ENCODE measurements at regions not wholly inside any gene's neighbourhood (a gene's known extent, or its start where the extent isn't known, plus 50 kb on each side); places are given as distances from the start of the nearest gene placed in this dataset.

DNA sequence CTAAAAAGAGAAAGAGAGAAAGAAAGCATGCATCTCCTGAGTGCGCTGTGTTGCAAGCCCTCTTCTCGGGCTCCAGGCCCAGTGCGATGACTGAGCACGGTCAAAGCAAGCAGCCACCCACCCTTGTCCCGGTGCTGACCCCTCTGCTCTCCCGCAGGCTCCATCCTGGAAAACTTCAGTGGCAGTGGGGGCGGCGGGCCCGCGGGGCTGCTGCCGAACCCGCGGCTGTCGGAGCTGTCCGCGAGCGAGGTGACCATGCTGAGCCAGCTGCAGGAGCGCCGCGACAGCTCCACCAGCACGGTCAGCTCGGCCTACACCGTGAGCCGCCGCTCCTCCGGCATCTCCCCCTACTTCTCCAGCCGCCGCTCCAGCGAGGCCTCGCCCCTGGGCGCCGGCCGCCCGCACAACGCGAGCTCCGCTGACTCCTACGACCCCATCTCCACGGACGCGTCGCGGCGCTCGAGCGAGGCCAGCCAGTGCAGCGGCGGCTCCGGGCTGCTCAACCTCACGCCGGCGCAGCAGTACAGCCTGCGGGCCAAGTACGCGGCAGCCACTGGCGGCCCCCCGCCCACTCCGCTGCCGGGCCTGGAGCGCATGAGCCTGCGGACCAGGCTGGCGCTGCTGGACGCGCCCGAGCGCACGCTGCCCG, 252.5 kb downstream of the GLI2 start:
- H3K4me3 Mint-ChIP-seq: no peak overlapping the region
- no peaks in the 10 kb centered on the region for H3K36me3 Mint-ChIP-seq
- H3K9me3 Mint-ChIP-seq (ENCODE audit: low read depth): no peaks in the 10 kb centered on the region
- H3K4me1 Mint-ChIP-seq (ENCODE audit: low read depth): no peaks in the 10 kb centered on the region
- no peaks in the 10 kb centered on the region for H3K27me3 Mint-ChIP-seq
- no peak overlapping the region for H3K27ac Mint-ChIP-seq

DNA sequence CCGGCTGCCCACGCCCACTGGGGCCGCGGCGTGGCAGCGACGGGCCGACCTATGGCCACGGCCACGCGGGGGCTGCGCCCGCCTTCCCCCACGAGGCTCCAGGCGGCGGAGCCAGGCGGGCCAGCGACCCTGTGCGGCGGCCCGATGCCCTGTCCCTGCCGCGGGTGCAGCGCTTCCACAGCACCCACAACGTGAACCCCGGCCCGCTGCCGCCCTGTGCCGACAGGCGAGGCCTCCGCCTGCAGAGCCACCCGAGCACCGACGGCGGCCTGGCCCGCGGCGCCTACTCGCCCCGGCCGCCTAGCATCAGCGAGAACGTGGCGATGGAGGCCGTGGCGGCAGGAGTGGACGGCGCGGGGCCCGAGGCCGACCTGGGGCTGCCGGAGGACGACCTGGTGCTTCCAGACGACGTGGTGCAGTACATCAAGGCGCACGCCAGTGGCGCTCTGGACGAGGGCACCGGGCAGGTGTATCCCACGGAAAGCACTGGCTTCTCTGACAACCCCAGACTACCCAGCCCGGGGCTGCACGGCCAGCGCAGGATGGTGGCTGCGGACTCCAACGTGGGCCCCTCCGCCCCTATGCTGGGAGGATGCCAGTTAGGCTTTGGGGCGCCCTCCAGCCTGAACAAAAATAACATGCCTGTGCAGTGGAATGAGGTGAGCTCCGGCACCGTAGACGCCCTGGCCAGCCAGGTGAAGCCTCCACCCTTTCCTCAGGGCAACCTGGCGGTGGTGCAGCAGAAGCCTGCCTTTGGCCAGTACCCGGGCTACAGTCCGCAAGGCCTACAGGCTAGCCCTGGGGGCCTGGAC, 253.2 kb downstream of the GLI2 start:
- H3K27me3 Mint-ChIP-seq: no peaks in the 10 kb centered on the region

DNA sequence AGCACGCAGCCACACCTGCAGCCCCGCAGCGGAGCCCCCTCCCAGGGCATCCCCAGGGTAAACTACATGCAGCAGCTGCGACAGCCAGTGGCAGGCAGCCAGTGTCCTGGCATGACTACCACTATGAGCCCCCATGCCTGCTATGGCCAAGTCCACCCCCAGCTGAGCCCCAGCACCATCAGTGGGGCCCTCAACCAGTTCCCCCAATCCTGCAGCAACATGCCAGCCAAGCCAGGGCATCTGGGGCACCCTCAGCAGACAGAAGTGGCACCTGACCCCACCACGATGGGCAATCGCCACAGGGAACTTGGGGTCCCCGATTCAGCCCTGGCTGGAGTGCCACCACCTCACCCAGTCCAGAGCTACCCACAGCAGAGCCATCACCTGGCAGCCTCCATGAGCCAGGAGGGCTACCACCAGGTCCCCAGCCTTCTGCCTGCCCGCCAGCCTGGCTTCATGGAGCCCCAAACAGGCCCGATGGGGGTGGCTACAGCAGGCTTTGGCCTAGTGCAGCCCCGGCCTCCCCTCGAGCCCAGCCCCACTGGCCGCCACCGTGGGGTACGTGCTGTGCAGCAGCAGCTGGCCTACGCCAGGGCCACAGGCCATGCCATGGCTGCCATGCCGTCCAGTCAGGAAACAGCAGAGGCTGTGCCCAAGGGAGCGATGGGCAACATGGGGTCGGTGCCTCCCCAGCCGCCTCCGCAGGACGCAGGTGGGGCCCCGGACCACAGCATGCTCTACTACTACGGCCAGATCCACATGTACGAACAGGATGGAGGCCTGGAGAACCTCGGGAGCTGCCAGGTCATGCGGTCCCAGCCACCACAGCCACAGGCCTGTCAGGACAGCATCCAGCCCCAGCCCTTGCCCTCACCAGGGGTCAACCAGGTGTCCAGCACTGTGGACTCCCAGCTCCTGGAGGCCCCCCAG, 254.1 kb downstream of the GLI2 start:
- Mint-ChIP-seq H3K27me3 (no peaks in the 10 kb centered on the region), H3K4me3 (no peak overlapping the region), H3K4me1 (ENCODE audit: low read depth) (no peaks in the 10 kb centered on the region), H3K27ac (no peak overlapping the region), H3K36me3 (no peaks in the 10 kb centered on the region), H3K9me3 (ENCODE audit: low read depth) (no peaks in the 10 kb centered on the region)

More for the DNA sequence above, 253.2 kb downstream of the GLI2 start:
- H3K9me3 Mint-ChIP-seq (ENCODE audit: low read depth): no peaks in the 10 kb centered on the region
- H3K36me3 Mint-ChIP-seq: no peaks in the 10 kb centered on the region
- H3K4me3 Mint-ChIP-seq: no peak overlapping the region
- H3K4me1 Mint-ChIP-seq (ENCODE audit: low read depth): no peaks in the 10 kb centered on the region
- no peak overlapping the region for H3K27ac Mint-ChIP-seq

- H3K27ac Mint-ChIP-seq: no peak overlapping the region
- H3K4me3 Mint-ChIP-seq: no peak overlapping the region
- no peaks in the 10 kb centered on the region for H3K27me3 Mint-ChIP-seq
- no peaks in the 10 kb centered on the region for H3K36me3 Mint-ChIP-seq
- H3K4me1 Mint-ChIP-seq (ENCODE audit: low read depth): no peaks in the 10 kb centered on the region
- no peaks in the 10 kb centered on the region for H3K9me3 Mint-ChIP-seq (ENCODE audit: low read depth)
These were observed 254.8 kb downstream of the GLI2 start for GRCh38 chr2:120990451-120990871.

DNA sequence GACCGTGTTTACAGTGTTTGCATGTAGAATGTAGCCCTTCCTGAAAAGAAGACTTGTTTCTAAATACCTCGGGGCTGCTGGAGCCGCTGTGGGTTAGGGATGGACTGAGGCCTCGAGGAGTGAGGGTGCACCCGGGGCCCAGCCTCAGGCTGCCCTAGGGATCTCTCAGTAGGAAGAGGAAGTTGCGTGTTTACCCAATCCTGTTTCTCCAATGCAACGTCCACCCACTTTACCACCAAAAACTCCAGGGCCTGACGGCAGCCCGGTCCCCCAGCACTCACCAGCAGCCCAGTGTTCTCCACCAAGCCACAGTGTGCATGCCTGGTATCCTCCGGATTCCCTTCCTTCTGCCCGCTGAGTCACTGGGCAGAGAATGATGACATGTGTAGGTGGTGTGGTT, 255.8 kb downstream of the GLI2 start:
- Mint-ChIP-seq H3K9me3 (ENCODE audit: low read depth) (no peaks in the 10 kb centered on the region), H3K27me3 (no peaks in the 10 kb centered on the region), H3K27ac (no peak overlapping the region), H3K36me3 (no peaks in the 10 kb centered on the region), H3K4me1 (ENCODE audit: low read depth) (no peaks in the 10 kb centered on the region), H3K4me3 (no peak overlapping the region)

- Mint-ChIP-seq H3K27me3 (no peaks in the 10 kb centered on the region), H3K4me3 (no peak overlapping the region), H3K36me3 (no peaks in the 10 kb centered on the region), H3K27ac (no peak overlapping the region), H3K9me3 (ENCODE audit: low read depth) (no peaks in the 10 kb centered on the region), H3K4me1 (ENCODE audit: low read depth) (no peaks in the 10 kb centered on the region)
These were observed 257.3 kb downstream of the GLI2 start for GRCh38 chr2:120992791-120993555.

GRCh38 chr2:120993661-120994060, 258.0 kb downstream of the GLI2 start:
- Mint-ChIP-seq H3K9me3 (ENCODE audit: low read depth) (no peaks in the 10 kb centered on the region), H3K27me3 (no peaks in the 10 kb centered on the region), H3K27ac (no peak overlapping the region), H3K4me3 (no peak overlapping the region), H3K4me1 (ENCODE audit: low read depth) (no peaks in the 10 kb centered on the region), H3K36me3 (no peaks in the 10 kb centered on the region)

DNA sequence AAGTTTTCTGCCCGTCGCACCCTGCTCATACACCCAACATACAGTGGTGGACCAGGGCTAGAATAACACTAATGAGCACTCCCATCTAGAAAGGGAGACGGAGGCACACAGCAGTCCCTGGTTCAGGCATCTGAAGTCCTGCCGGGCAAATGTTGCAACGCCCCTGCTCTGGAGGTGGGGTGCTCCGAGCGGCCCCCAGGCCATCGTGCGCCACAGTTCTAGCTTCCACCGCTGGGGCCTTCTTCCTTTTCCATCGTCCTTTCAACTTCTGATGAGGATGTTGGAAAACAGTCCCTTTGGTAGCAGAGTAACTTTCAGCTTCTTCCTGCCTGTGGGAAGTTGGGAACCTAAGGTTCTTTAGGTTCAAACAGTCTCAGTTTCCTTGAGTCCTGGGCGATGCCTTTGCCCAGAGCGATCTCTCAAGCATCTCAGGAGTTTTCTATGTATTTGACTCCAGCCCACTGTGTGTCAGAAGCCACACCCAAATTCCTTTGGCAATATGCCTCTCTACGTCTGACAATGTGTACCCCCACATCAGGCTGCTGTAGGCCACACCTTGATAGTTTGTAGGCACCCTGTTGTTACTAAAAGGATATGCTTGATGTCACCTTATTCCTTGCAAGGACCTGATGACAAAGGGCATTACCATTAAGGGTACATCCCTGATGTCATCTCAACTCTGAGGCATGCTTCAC, 258.8 kb downstream of the GLI2 start:
- no peaks in the 10 kb centered on the region for H3K9me3 Mint-ChIP-seq (ENCODE audit: low read depth)
- H3K27ac Mint-ChIP-seq: no peak overlapping the region
- H3K36me3 Mint-ChIP-seq: no peaks in the 10 kb centered on the region
- no peak overlapping the region for H3K4me3 Mint-ChIP-seq
- H3K4me1 Mint-ChIP-seq (ENCODE audit: low read depth): no peaks in the 10 kb centered on the region
- no peaks in the 10 kb centered on the region for H3K27me3 Mint-ChIP-seq

DNA sequence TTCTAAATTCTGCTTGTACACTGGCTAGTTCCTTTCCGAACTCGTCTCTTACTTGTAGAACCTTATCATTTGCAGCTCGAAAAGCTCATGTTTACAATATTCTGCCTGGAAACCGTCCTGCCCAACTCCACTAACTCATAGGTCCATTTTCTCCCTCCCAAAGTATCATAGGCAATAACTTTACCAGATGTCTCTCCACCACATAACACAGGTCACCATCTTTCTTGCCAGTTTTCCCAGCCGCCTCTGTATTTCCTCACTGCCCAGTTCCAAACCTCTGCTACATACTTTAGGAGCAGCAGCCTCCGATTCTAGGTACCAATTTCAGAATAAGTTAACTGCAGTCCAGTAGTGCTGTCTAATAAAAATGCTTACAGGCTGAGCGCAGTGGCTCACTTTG, 259.5 kb downstream of the GLI2 start:
- Mint-ChIP-seq H3K36me3 (no peaks in the 10 kb centered on the region), H3K9me3 (ENCODE audit: low read depth) (no peaks in the 10 kb centered on the region), H3K27me3 (no peaks in the 10 kb centered on the region), H3K4me3 (no peak overlapping the region), H3K4me1 (ENCODE audit: low read depth) (no peaks in the 10 kb centered on the region), H3K27ac (no peak overlapping the region)

DNA sequence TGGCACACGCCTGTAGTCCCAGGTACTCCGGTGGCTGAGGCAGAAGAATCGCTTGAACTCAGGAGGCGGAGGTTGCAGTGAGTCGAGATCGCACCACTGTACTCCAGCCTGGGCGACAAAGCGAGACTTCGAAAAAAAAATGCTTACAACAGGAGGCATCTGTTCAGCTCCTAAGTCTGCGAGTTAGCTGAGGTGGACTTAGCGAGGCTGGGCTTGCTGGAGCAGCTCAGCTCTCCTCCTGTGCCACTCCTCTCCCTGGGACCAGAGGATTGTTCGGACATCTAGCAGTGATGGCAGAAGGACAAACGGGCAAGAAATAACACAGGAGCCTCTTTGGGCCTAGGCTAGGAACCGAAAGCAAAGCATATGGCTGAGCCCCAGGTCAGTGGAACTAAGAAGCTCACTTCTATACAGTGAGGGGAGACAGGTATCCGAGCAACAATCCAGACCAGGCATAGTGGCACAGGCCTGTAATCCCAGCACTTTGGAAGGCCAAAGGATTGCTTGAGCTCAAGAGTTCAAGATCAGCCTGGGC, 260.1 kb downstream of the GLI2 start:
- H3K4me1 Mint-ChIP-seq (ENCODE audit: low read depth): no peaks in the 10 kb centered on the region
- no peak overlapping the region for H3K27ac Mint-ChIP-seq
- no peaks in the 10 kb centered on the region for H3K27me3 Mint-ChIP-seq
- H3K4me3 Mint-ChIP-seq: no peak overlapping the region
- no peaks in the 10 kb centered on the region for H3K9me3 Mint-ChIP-seq (ENCODE audit: low read depth)
- no peaks in the 10 kb centered on the region for H3K36me3 Mint-ChIP-seq

DNA sequence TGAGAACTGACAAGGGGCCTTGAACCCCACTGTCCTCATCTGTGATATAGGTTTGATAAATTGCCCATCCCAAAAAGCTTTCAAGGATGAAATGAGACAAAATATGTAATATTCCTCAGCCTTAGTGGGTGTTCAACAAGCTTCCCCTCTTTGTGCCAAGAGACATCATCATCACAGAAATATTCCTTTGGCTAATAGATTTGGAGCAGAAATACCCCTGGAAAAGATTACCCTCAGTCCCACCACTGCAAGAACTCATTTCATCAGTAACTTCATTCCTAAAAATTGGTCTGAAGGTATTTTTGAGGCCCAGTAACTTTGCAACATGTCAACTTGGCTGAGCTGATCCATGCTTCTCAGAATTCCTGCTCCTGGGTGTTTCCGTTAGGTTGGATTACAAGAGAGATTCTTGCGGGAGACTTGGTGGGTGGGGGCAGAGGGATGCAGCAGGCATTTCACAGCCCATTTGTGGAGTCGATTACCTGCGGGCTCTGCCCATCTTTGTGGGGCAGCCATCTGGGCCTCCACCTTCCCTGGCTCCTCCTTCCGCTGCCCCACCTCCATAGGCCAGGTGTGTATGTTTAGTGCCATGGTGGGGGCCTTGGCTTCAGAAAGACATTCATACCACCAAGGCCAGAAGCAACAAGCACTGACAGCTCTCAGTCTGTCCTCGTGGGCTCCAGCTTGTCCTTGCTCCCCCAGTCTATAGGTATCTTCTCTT, 263.9 kb downstream of the GLI2 start:
- no peaks in the 10 kb centered on the region for H3K36me3 Mint-ChIP-seq
- no peak overlapping the region for H3K27ac Mint-ChIP-seq
- H3K27me3 Mint-ChIP-seq: no peaks in the 10 kb centered on the region
- no peak overlapping the region for H3K4me3 Mint-ChIP-seq
- H3K4me1 Mint-ChIP-seq (ENCODE audit: low read depth): no peaks in the 10 kb centered on the region
- H3K9me3 Mint-ChIP-seq (ENCODE audit: low read depth): no peaks in the 10 kb centered on the region

DNA sequence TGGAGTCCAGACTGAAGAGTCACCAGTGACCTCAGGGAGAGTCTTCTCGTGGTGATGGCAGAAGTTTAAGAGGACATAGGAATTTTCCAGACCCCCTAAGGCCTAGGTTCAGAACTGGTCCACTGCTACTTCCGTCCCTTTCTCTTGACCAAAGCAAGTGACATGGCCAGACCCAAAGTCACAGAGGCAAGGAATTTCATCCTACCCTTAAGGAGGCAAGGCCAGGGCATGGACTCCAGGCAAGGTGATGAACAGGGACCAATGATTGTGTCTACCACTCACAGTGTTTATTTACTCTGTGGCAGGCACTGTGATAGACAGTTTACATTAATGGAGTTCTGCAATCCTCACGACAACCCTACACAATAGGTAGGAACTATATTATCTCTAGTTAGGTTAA, 265.1 kb downstream of the GLI2 start:
- no peaks in the 10 kb centered on the region for H3K9me3 Mint-ChIP-seq (ENCODE audit: low read depth)
- H3K4me1 Mint-ChIP-seq (ENCODE audit: low read depth): no peaks in the 10 kb centered on the region
- no peak overlapping the region for H3K4me3 Mint-ChIP-seq
- H3K36me3 Mint-ChIP-seq: no peaks in the 10 kb centered on the region
- no peak overlapping the region for H3K27ac Mint-ChIP-seq
- H3K27me3 Mint-ChIP-seq: no peaks in the 10 kb centered on the region

- H3K27me3 Mint-ChIP-seq: no peaks in the 10 kb centered on the region
- H3K4me3 Mint-ChIP-seq: no peak overlapping the region
- no peak overlapping the region for H3K27ac Mint-ChIP-seq
- no peaks in the 10 kb centered on the region for H3K36me3 Mint-ChIP-seq
- H3K4me1 Mint-ChIP-seq (ENCODE audit: low read depth): no peaks in the 10 kb centered on the region
- no peaks in the 10 kb centered on the region for H3K9me3 Mint-ChIP-seq (ENCODE audit: low read depth)
These were observed 266.0 kb downstream of the GLI2 start for GRCh38 chr2:121001641-121002040.

Data from activated naive CD8-positive, alpha-beta T cell (primary cell).